SK-N-SH (cell line): ENCODE measurements at regions not wholly inside any gene's neighbourhood (a gene's known extent, or its start where the extent isn't known, plus 50 kb on each side); places are given as distances from the start of the nearest gene placed in this dataset.

Source experiments
- EP300 ChIP-seq, 2 experiments: IDR thresholded peaks; 2 replicates each; pipeline versions ENCODE4 v1.4.0 to v1.6.1; 2012; ENCODE audit warnings: borderline replicate concordance in 1 of 2, low read depth in 1 of 2, low read length in 1 of 2
- FOXM1 ChIP-seq: IDR thresholded peaks from 2 replicates; pipeline ENCODE4 v1.4.0; 2012; ENCODE audit warnings: low read depth, mild to moderate bottlenecking
- JUND ChIP-seq: IDR thresholded peaks from 2 replicates; pipeline ENCODE4 v1.4.0; 2012
- MXI1 ChIP-seq: IDR thresholded peaks from 2 replicates; pipeline ENCODE4 v1.6.1; 2012; ENCODE audit warnings: mild to moderate bottlenecking, low read depth, low read length, improper control_type of control experiment
- NFIC ChIP-seq: IDR thresholded peaks from 2 replicates; pipeline ENCODE4 v1.4.0; 2012; ENCODE audit warnings: borderline replicate concordance
- POLR2AphosphoS5 ChIP-seq: IDR thresholded peaks from 2 replicates; pipeline ENCODE4 v1.6.1; 2012; ENCODE audit warnings: low read depth, low read length
- RFX5 ChIP-seq: IDR thresholded peaks from 2 replicates; pipeline ENCODE4 v1.6.1; 2012; ENCODE audit warnings: mild to moderate bottlenecking, improper control_type of control experiment, low read length
- SIN3A ChIP-seq: IDR thresholded peaks from 2 replicates; pipeline ENCODE4 v1.6.1; 2012; ENCODE audit warnings: low read depth, mild to moderate bottlenecking, low read length, moderate library complexity, borderline replicate concordance
- TEAD4 ChIP-seq: IDR thresholded peaks from 2 replicates; pipeline ENCODE4 v1.4.0; 2012; ENCODE audit warnings: mild to moderate bottlenecking, borderline replicate concordance; ENCODE audit not compliant: insufficient read depth
- YY1 ChIP-seq: IDR thresholded peaks from 2 replicates; pipeline ENCODE4 v1.4.0; 2012; ENCODE audit warnings: low read depth, mild to moderate bottlenecking
- TF ChIP-seq, protein P1 (sequence below): fragments of 200-600 bp; sonication (generic); IDR thresholded peaks from 2 replicates; pipeline ENCODE4 v1.6.1; 2017; ENCODE audit warnings: antibody characterized with exemption, mild to moderate bottlenecking, moderate library complexity
- TF ChIP-seq, protein P2 (sequence below): fragments of 150-350 bp; IDR thresholded peaks from 2 replicates; pipeline ENCODE4 v1.6.1; 2017; ENCODE audit warnings: antibody characterized with exemption, low read length, low read depth, borderline replicate concordance
- TF ChIP-seq, protein P3 (sequence below): IDR thresholded peaks from 2 replicates; pipeline ENCODE4 v1.4.0; 2012; ENCODE audit warnings: low read depth, borderline replicate concordance

DNA sequence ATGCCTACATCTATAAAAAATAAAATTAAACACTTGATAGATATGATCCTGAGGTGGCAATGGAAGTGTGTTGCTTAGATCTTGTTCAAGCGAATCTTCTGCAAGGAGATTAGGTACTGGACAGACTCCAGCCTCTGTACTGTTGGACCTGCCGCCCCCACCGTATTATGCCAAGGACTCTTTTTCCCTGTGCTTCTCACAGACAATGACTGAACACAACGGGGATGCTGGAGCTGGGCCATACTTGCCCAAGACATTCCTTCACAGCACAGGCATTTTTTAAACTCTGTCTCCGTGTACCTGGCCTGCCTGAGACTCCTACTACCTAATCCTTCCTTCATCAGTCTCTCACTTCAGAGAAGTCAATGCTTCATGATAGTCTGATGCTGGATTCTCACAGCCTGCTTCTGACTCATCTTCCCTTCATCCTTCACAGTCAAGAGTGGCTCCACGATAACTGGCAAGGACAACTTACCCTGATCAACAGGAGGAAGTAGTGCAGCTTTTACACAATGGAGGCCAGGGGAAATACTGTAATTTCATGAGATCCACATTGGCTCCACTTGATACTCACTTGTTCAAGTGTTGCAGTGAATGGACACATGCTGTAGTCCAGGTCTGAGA, 754.6 kb upstream of the AGA start:
- TF ChIP-seq, protein P1, sequence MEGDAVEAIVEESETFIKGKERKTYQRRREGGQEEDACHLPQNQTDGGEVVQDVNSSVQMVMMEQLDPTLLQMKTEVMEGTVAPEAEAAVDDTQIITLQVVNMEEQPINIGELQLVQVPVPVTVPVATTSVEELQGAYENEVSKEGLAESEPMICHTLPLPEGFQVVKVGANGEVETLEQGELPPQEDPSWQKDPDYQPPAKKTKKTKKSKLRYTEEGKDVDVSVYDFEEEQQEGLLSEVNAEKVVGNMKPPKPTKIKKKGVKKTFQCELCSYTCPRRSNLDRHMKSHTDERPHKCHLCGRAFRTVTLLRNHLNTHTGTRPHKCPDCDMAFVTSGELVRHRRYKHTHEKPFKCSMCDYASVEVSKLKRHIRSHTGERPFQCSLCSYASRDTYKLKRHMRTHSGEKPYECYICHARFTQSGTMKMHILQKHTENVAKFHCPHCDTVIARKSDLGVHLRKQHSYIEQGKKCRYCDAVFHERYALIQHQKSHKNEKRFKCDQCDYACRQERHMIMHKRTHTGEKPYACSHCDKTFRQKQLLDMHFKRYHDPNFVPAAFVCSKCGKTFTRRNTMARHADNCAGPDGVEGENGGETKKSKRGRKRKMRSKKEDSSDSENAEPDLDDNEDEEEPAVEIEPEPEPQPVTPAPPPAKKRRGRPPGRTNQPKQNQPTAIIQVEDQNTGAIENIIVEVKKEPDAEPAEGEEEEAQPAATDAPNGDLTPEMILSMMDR: no peak
- no peak for TF ChIP-seq JUND
- TF ChIP-seq, protein P2, sequence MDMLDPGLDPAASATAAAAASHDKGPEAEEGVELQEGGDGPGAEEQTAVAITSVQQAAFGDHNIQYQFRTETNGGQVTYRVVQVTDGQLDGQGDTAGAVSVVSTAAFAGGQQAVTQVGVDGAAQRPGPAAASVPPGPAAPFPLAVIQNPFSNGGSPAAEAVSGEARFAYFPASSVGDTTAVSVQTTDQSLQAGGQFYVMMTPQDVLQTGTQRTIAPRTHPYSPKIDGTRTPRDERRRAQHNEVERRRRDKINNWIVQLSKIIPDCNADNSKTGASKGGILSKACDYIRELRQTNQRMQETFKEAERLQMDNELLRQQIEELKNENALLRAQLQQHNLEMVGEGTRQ: no peak
- no peak for TF ChIP-seq TEAD4
- no peak for TF ChIP-seq MXI1
- no peak for TF ChIP-seq SIN3A
- TF ChIP-seq EP300 (IDR thresholded peaks at IDR 0.05; ENCODE audit: borderline replicate concordance in 1 of 2, low read depth in 1 of 2, low read length in 1 of 2): no peak
- no peak for TF ChIP-seq POLR2AphosphoS5
- no peak for TF ChIP-seq YY1
- no peak for TF ChIP-seq RFX5
- no peak for TF ChIP-seq NFIC
- TF ChIP-seq, protein P3, sequence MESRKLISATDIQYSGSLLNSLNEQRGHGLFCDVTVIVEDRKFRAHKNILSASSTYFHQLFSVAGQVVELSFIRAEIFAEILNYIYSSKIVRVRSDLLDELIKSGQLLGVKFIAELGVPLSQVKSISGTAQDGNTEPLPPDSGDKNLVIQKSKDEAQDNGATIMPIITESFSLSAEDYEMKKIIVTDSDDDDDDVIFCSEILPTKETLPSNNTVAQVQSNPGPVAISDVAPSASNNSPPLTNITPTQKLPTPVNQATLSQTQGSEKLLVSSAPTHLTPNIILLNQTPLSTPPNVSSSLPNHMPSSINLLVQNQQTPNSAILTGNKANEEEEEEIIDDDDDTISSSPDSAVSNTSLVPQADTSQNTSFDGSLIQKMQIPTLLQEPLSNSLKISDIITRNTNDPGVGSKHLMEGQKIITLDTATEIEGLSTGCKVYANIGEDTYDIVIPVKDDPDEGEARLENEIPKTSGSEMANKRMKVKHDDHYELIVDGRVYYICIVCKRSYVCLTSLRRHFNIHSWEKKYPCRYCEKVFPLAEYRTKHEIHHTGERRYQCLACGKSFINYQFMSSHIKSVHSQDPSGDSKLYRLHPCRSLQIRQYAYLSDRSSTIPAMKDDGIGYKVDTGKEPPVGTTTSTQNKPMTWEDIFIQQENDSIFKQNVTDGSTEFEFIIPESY: no peak
- no peak for TF ChIP-seq FOXM1
